ENCODE measurements at regions not wholly inside any gene's neighbourhood (a gene's known extent, or its start where the extent isn't known, plus 50 kb on each side); places are given as distances from the start of the nearest gene placed in this dataset.

DNA sequence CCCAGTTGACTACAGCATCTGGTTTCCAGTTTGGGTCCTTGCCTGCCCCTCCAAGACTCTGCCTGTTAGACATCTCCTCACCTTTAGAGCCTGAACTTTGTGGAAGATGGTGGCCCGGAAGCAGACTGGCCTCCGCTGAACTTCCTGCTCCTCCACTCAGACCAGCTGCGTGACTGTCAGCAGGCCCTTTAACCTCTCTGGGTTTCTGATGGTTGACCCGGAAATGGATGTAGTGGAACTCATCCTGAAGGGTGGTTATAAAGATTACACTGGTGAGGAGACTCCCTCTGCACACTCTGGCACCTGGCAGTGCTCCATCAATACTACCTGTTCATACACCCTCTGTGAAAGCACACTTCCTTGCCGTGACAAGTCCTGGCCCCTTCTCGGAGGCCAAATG, 151.9 kb upstream of the TLE3 start:
- TF ChIP-seq YY1 (IDR thresholded peaks at IDR 0.05; ENCODE audit: insufficient read depth, insufficient read length) (no peak), SUZ12 (IDR thresholded peaks at IDR 0.05; ENCODE audit: extremely low read depth, insufficient read depth, insufficient read length) (no peak), ZNF274 (IDR thresholded peaks at IDR 0.05; ENCODE audit: low read depth, low read length) (no peak)
- peaks cover 2% of the 10 kb centered on the region for H3K27me3 ChIP-seq (ENCODE audit: insufficient read depth, insufficient read length)
- no peaks in the 10 kb centered on the region for H3K9me3 ChIP-seq (ENCODE audit: insufficient read depth, low read length)
- no peak overlapping the region for H3K4me3 ChIP-seq (ENCODE audit: insufficient read length, low read depth)
- no peak overlapping the region for H3K9ac ChIP-seq (ENCODE audit: insufficient read length, low read depth)
- DNase-seq (ENCODE audit: low read depth, low spot score) = no peak
- H3K36me3 ChIP-seq (ENCODE audit: insufficient read depth, insufficient read length, low read length) = no peaks in the 10 kb centered on the region
- peaks cover 22% of the 10 kb centered on the region for H3K4me1 ChIP-seq (ENCODE audit: insufficient read depth, insufficient read length)

DNA sequence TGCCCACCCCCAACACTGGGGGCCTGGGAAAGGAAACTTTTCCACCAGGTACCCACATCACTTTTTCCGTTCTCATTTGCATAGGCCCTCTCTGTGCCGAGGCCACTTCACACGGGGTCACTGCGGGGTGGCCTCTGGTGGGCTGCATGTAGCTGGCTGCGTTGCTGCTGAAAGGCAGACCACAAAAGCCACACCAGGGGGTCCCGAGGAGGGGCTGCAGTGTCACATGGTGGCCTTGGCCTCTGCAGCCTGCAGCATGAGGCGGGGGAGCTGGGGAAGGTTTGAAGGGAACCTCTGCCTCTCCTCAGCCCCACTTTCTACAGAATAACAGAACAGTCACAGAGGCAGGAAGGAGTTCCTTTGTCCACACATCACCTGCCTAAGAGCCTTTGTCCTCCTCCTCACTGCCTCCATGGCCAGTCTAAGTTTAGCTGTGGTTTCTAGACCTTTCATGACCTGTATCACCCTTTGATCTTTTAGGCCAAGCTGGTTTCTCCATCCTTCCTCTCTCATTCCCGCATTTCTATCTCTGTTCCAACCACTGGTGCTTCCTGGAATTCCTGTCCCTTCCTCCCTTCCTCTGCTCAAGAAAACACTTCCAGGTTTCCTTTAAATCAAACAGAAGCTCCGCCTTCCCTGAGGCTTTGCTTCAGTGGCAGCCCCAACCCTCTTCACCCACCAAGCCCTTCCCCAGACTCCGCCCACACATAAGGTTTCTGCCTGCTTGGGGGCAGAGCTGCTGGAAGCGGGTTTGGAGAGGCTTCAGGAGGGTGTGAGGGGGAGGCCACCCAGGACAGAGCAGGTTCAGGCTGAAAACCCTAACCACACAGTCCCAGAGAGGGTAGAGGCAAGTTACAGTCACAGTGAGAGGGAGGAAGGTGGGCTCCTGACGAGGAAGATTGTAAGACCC, 150.7 kb upstream of the TLE3 start:
- Histone ChIP-seq H3K27me3 (ENCODE audit: insufficient read depth, insufficient read length) (peaks cover 2% of the 10 kb centered on the region), H3K4me1 (ENCODE audit: insufficient read depth, insufficient read length) (peaks cover 28% of the 10 kb centered on the region), H3K4me3 (ENCODE audit: insufficient read length, low read depth) (no peak overlapping the region), H3K9me3 (ENCODE audit: insufficient read depth, low read length) (no peaks in the 10 kb centered on the region), H3K36me3 (ENCODE audit: insufficient read depth, insufficient read length, low read length) (no peaks in the 10 kb centered on the region), H3K9ac (ENCODE audit: insufficient read length, low read depth) (peak overlapping the region; percentile 11)
- peak; percentile 59 for DNase-seq (ENCODE audit: low read depth, low spot score)
- TF ChIP-seq SUZ12 (IDR thresholded peaks at IDR 0.05; ENCODE audit: extremely low read depth, insufficient read depth, insufficient read length) (no peak), ZNF274 (IDR thresholded peaks at IDR 0.05; ENCODE audit: low read depth, low read length) (no peak), YY1 (IDR thresholded peaks at IDR 0.05; ENCODE audit: insufficient read depth, insufficient read length) (no peak)

DNA sequence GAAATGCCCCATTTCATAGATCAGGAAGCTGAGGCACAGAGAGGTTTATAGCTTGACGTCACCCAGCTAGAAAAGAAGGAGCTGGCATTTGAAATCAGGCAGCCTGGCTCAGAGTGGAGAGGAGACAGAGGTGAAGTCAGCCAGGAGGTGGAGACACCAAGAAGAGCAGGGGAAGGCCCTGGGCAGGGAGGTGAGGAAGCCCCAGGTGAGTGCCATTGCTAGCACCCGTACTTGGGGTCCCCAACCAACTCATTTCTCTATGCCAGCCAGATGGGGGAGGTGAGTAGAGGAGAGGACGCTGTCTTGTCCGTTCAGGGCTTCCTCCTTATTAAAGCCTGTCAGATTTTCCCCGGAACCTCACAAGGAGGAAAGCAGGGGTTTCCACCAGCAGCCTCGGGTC, 149.6 kb upstream of the TLE3 start:
- H3K36me3 ChIP-seq (ENCODE audit: insufficient read depth, insufficient read length, low read length) = no peaks in the 10 kb centered on the region
- H3K9ac ChIP-seq (ENCODE audit: insufficient read length, low read depth) = peak overlapping the region; percentile 11
- H3K4me3 ChIP-seq (ENCODE audit: insufficient read length, low read depth) = no peak overlapping the region
- H3K27me3 ChIP-seq (ENCODE audit: insufficient read depth, insufficient read length) = peaks cover 2% of the 10 kb centered on the region
- no peak for DNase-seq (ENCODE audit: low read depth, low spot score)
- H3K9me3 ChIP-seq (ENCODE audit: insufficient read depth, low read length) = no peaks in the 10 kb centered on the region
- H3K4me1 ChIP-seq (ENCODE audit: insufficient read depth, insufficient read length) = peaks cover 31% of the 10 kb centered on the region
- TF ChIP-seq ZNF274 (IDR thresholded peaks at IDR 0.05; ENCODE audit: low read depth, low read length) = no peak
- TF ChIP-seq YY1 (IDR thresholded peaks at IDR 0.05; ENCODE audit: insufficient read depth, insufficient read length) = no peak
- TF ChIP-seq SUZ12 (IDR thresholded peaks at IDR 0.05; ENCODE audit: extremely low read depth, insufficient read depth, insufficient read length) = no peak

DNA sequence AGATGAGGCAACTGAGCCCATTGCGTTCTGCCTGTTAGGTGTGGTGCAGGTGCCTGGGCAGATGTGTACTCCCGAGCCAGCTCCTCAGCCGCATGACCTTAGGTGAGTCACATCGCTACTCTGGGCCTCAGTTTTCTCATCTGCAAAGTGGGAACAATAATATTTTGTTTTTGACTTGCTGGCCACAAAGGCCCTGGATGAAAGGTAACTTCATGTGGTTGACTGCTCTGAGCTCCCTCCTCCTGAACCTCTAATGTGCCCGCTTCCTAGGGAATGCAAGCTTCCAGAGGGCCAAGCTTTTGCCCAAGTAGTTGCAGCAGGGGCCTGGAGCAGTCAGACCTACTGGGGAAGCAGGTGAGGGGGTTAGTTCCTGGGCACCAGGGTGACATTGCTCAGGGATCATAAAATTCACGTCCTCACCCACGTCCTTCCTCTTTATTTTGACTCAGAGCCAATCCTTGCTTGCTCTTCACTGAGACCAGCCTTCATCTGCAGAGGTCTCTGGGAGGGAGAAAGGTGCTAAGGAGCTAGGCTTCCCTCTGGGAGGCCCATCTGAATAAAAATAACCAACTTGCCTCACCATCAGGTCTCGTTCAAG, 149.0 kb upstream of the TLE3 start:
- Histone ChIP-seq H3K36me3 (ENCODE audit: insufficient read depth, insufficient read length, low read length) (no peaks in the 10 kb centered on the region), H3K9me3 (ENCODE audit: insufficient read depth, low read length) (no peaks in the 10 kb centered on the region), H3K4me1 (ENCODE audit: insufficient read depth, insufficient read length) (peaks cover 31% of the 10 kb centered on the region), H3K27me3 (ENCODE audit: insufficient read depth, insufficient read length) (peaks cover 2% of the 10 kb centered on the region), H3K9ac (ENCODE audit: insufficient read length, low read depth) (peak overlapping the region; percentile 3), H3K4me3 (ENCODE audit: insufficient read length, low read depth) (no peak overlapping the region)
- no peak for DNase-seq (ENCODE audit: low read depth, low spot score)
- TF ChIP-seq SUZ12 (IDR thresholded peaks at IDR 0.05; ENCODE audit: extremely low read depth, insufficient read depth, insufficient read length) (no peak), YY1 (IDR thresholded peaks at IDR 0.05; ENCODE audit: insufficient read depth, insufficient read length) (no peak), ZNF274 (IDR thresholded peaks at IDR 0.05; ENCODE audit: low read depth, low read length) (no peak)

DNA sequence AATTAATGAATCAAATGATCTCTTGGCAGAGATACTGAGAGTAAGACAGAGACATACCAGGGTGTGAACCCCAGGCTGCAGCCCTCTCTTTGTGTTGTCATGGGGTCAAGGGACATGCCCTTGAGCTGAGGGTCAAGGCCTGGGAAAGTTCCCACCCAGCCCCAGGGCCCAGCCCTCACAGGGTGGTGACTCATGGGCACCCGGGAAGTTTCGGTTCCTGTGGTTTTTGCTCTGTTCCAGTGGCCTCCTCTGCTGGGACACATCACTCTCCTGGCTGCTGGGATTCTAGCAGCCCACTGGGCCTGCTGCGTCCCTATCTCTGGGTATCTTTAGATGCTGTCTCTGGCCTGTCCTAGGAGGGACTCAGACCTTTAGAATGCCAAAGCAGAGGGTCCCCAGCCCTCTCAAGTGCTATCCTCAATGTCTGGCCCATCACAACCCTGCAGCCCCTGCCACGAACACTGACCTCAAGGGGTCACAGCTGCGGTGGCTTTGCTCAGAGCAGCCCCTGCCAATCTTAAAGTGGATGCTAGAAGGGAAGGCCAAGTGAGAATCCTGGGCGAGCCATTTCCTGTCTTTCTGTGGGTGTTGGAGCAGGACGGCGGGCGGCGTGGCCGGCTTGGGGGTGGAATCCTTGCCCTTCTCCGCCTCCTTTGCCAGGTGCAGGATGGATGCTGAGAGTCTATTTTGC, 148.4 kb upstream of the TLE3 start:
- Histone ChIP-seq H3K9me3 (ENCODE audit: insufficient read depth, low read length) (no peaks in the 10 kb centered on the region), H3K9ac (ENCODE audit: insufficient read length, low read depth) (no peak overlapping the region), H3K36me3 (ENCODE audit: insufficient read depth, insufficient read length, low read length) (no peaks in the 10 kb centered on the region), H3K4me1 (ENCODE audit: insufficient read depth, insufficient read length) (peaks cover 31% of the 10 kb centered on the region), H3K27me3 (ENCODE audit: insufficient read depth, insufficient read length) (peaks cover 2% of the 10 kb centered on the region), H3K4me3 (ENCODE audit: insufficient read length, low read depth) (no peak overlapping the region)
- DNase-seq (ENCODE audit: low read depth, low spot score) = no peak
- TF ChIP-seq SUZ12 (IDR thresholded peaks at IDR 0.05; ENCODE audit: extremely low read depth, insufficient read depth, insufficient read length) = no peak
- no peak for TF ChIP-seq ZNF274 (IDR thresholded peaks at IDR 0.05; ENCODE audit: low read depth, low read length)
- TF ChIP-seq YY1 (IDR thresholded peaks at IDR 0.05; ENCODE audit: insufficient read depth, insufficient read length) = no peak

DNA sequence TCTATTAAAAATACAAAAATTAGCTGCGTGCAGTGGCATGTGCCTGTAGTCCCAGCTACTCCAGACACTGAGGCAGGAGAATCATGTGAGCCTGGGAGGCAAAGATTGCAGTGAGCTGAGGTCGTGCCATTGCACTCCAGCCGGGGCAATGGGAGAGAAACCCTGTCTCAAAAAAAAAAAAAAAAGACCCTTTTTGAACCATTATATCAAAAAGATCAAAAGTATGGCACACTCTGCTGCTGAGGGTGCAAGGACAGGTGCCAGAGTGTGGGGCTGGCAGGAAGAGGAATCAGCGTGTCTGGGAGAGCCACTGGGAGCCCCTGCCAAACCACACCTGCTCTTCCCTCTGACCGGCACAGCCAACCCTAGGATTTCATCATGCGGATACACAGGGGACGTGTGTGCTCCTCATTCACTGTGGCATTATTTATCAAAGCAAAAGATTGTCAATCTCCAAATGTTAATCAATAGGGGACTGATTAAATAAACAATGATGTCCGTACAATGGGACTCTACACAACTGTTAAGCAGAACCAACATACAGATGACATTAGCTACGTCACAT, 147.3 kb upstream of the TLE3 start:
- H3K27me3 ChIP-seq (ENCODE audit: insufficient read depth, insufficient read length) = peaks cover 2% of the 10 kb centered on the region
- no peak overlapping the region for H3K4me3 ChIP-seq (ENCODE audit: insufficient read length, low read depth)
- no peaks in the 10 kb centered on the region for H3K9me3 ChIP-seq (ENCODE audit: insufficient read depth, low read length)
- no peak overlapping the region for H3K9ac ChIP-seq (ENCODE audit: insufficient read length, low read depth)
- peaks cover 28% of the 10 kb centered on the region for H3K4me1 ChIP-seq (ENCODE audit: insufficient read depth, insufficient read length)
- no peak for TF ChIP-seq SUZ12 (IDR thresholded peaks at IDR 0.05; ENCODE audit: extremely low read depth, insufficient read depth, insufficient read length)
- no peak for TF ChIP-seq ZNF274 (IDR thresholded peaks at IDR 0.05; ENCODE audit: low read depth, low read length)
- no peak for TF ChIP-seq YY1 (IDR thresholded peaks at IDR 0.05; ENCODE audit: insufficient read depth, insufficient read length)
- no peak for DNase-seq (ENCODE audit: low read depth, low spot score)
- H3K36me3 ChIP-seq (ENCODE audit: insufficient read depth, insufficient read length, low read length) = no peaks in the 10 kb centered on the region

All from NT2/D1 (cell line).